Smooth muscle cell (in vitro differentiated cells): ENCODE measurements at regions not wholly inside any gene's neighbourhood (a gene's known extent, or its start where the extent isn't known, plus 50 kb on each side); places are given as distances from the start of the nearest gene placed in this dataset.

ENCODE experiments used
- DNase-seq: peaks from one replicate; lab custom pipeline; 2025; ENCODE audit not compliant: unreplicated experiment; lab: John Stamatoyannopoulos, UW
- H2AFZ ChIP-seq: fragments of 200-600 bp; sonication (generic); 2 replicates; pipeline ENCODE4 v1.6.0; 2016; ENCODE audit warnings: antibody characterized with exemption, low read depth, mild to moderate bottlenecking
- H3F3A ChIP-seq: fragments of 200-600 bp; sonication (generic); 2 replicates; pipeline ENCODE4 v1.6.0; 2017; ENCODE audit warnings: antibody characterized with exemption, low read depth
- H3K27ac ChIP-seq: fragments of 200-600 bp; sonication (generic); 2 replicates; pipeline ENCODE4 v1.5.1; 2016; ENCODE audit warnings: low read depth, mild to moderate bottlenecking
- H3K27me3 ChIP-seq: fragments of 200-600 bp; sonication (generic); 2 replicates; pipeline ENCODE4 v1.6.1; 2016; ENCODE audit warnings: low read depth, mild to moderate bottlenecking
- H3K36me3 ChIP-seq: fragments of 200-600 bp; sonication (generic); 2 replicates; pipeline ENCODE4 v1.5.1; 2016; ENCODE audit warnings: low read depth
- H3K4me1 ChIP-seq: fragments of 200-600 bp; sonication (generic); 2 replicates; pipeline ENCODE4 v1.5.1; 2016; ENCODE audit warnings: low read depth
- H3K4me2 ChIP-seq: fragments of 200-600 bp; sonication (generic); 2 replicates; pipeline ENCODE4 v1.6.0; 2016; ENCODE audit warnings: mild to moderate bottlenecking
- H3K4me3 ChIP-seq: fragments of 200-600 bp; sonication (generic); 2 replicates; pipeline ENCODE4 v1.5.1; 2016; ENCODE audit warnings: mild to moderate bottlenecking
- H3K79me2 ChIP-seq: fragments of 200-600 bp; sonication (generic); 2 replicates; pipeline ENCODE4 v1.6.0; 2016; ENCODE audit warnings: low read depth, mild to moderate bottlenecking
- H3K9ac ChIP-seq: fragments of 200-600 bp; sonication (generic); 2 replicates; pipeline ENCODE4 v1.6.0; 2016; ENCODE audit warnings: low read depth
- H3K9me3 ChIP-seq: fragments of 200-600 bp; sonication (generic); replicated peaks from 2 replicates; pipeline ENCODE4 v1.5.1; 2016; ENCODE audit warnings: low read depth
- H4K20me1 ChIP-seq: fragments of 200-600 bp; sonication (generic); 2 replicates; pipeline ENCODE4 v1.6.0; 2016; ENCODE audit warnings: low read depth
- CTCF ChIP-seq: fragments of 200-600 bp; sonication (generic); IDR thresholded peaks from 2 replicates; pipeline ENCODE4 v1.5.1; 2017; ENCODE audit warnings: borderline replicate concordance, mild to moderate bottlenecking, antibody characterized with exemption; ENCODE audit not compliant: insufficient read depth, poor library complexity, severe bottlenecking
- WGBS: methylation state at CpG from one replicate; pipeline ENCODE4 v1.1.7; 2016; ENCODE audit warnings: low lambda C conversion rate; 5-methylcytosine and 5-hydroxymethylcytosine counted together

- Histone ChIP-seq H3K4me1 (no peaks in the 10 kb centered on the region), H3K9me3 (no peaks in the 10 kb centered on the region), H4K20me1 (no peaks in the 10 kb centered on the region), H3K27ac (no peak overlapping the region), H3K27me3 (no peaks in the 10 kb centered on the region), H3K4me3 (no peak overlapping the region), H2AFZ (no peak overlapping the region), H3K9ac (no peak overlapping the region), H3K79me2 (no peaks in the 10 kb centered on the region), H3F3A (no peaks in the 10 kb centered on the region), H3K36me3 (no peaks in the 10 kb centered on the region), H3K4me2 (no peak overlapping the region)
- DNase-seq: no peak
- WGBS: 83% methylated on average over 3 of the region's 3 CpGs
- no peak for TF ChIP-seq CTCF
Observed at GRCh38 chrX:25079020-25079419, 63.3 kb upstream of the ARX start.

GRCh38 chrX:25076941-25077500 is 61.3 kb upstream of the ARX start:
- WGBS: 84% methylated on average over 9 of the region's 9 CpGs

GRCh38 chrX:25072247-25072646 is 56.5 kb upstream of the ARX start:
- DNase-seq: no peak
- no peaks in the 10 kb centered on the region for H4K20me1 ChIP-seq
- no peak overlapping the region for H3K9ac ChIP-seq
- no peak overlapping the region for H3K27ac ChIP-seq
- no peak overlapping the region for H3K4me3 ChIP-seq
- H3K27me3 ChIP-seq: no peaks in the 10 kb centered on the region
- no peaks in the 10 kb centered on the region for H3K79me2 ChIP-seq
- no peak overlapping the region for H2AFZ ChIP-seq
- no peaks in the 10 kb centered on the region for H3K36me3 ChIP-seq
- H3F3A ChIP-seq: no peaks in the 10 kb centered on the region
- H3K4me2 ChIP-seq: no peak overlapping the region
- H3K4me1 ChIP-seq: no peaks in the 10 kb centered on the region
- H3K9me3 ChIP-seq: no peaks in the 10 kb centered on the region
- TF ChIP-seq CTCF: no peak

More at GRCh38 chrX:25076941-25077500, 61.3 kb upstream of the ARX start:
- TF ChIP-seq CTCF: no peak
- H3K79me2 ChIP-seq: no peaks in the 10 kb centered on the region
- no peaks in the 10 kb centered on the region for H3K27me3 ChIP-seq
- no peaks in the 10 kb centered on the region for H3K4me1 ChIP-seq
- H3K4me3 ChIP-seq: no peak overlapping the region
- H3K9me3 ChIP-seq: no peaks in the 10 kb centered on the region
- H4K20me1 ChIP-seq: no peaks in the 10 kb centered on the region
- no peak for DNase-seq
- no peaks in the 10 kb centered on the region for H3K36me3 ChIP-seq
- H3K4me2 ChIP-seq: no peak overlapping the region
- H3F3A ChIP-seq: no peaks in the 10 kb centered on the region
- no peak overlapping the region for H3K9ac ChIP-seq
- no peak overlapping the region for H2AFZ ChIP-seq
- no peak overlapping the region for H3K27ac ChIP-seq

GRCh38 chrX:25070038-25070437 is 54.3 kb upstream of the ARX start:
- no peaks in the 10 kb centered on the region for H3K4me1 ChIP-seq
- no peak overlapping the region for H3K4me2 ChIP-seq
- 86% methylated on average over 1 of the region's 1 CpG for WGBS
- no peak overlapping the region for H3K9ac ChIP-seq
- H3K4me3 ChIP-seq: no peak overlapping the region
- no peak overlapping the region for H3K27ac ChIP-seq
- no peaks in the 10 kb centered on the region for H3K27me3 ChIP-seq
- no peak for TF ChIP-seq CTCF
- H4K20me1 ChIP-seq: no peaks in the 10 kb centered on the region
- no peaks in the 10 kb centered on the region for H3K36me3 ChIP-seq
- H3K79me2 ChIP-seq: no peaks in the 10 kb centered on the region
- no peaks in the 10 kb centered on the region for H3K9me3 ChIP-seq
- DNase-seq: no peak
- no peak overlapping the region for H2AFZ ChIP-seq
- H3F3A ChIP-seq: no peaks in the 10 kb centered on the region
